Right lobe of liver (tissue), 4 donors: ENCODE measurements at regions not wholly inside any gene's neighbourhood (a gene's known extent, or its start where the extent isn't known, plus 50 kb on each side); places are given as distances from the start of the nearest gene placed in this dataset.

Source experiments
- CTCF ChIP-seq, 4 donors: fragments of 200-600 bp in 3 of 4; fragments of 450-650 bp in 1 of 4; IDR thresholded peaks; one replicate each; pipeline versions ENCODE4 v1.5.1 to v1.8.0; 2016 to 2022; ENCODE audit warnings: antibody characterized with exemption in 4 of 4, mild to moderate bottlenecking in 2 of 4
- POLR2A ChIP-seq: fragments of 450-650 bp; IDR thresholded peaks from one replicate; pipeline ENCODE4 v1.6.1; 2017; ENCODE audit warnings: antibody characterized with exemption, mild to moderate bottlenecking
- donor health status: DM: no; HTN: no; CAD: no.
- donor health status: DM: no; HTN: no; CAD: no.
- donor health status: DM: no; HTN: yes; CAD: no.

DNA sequence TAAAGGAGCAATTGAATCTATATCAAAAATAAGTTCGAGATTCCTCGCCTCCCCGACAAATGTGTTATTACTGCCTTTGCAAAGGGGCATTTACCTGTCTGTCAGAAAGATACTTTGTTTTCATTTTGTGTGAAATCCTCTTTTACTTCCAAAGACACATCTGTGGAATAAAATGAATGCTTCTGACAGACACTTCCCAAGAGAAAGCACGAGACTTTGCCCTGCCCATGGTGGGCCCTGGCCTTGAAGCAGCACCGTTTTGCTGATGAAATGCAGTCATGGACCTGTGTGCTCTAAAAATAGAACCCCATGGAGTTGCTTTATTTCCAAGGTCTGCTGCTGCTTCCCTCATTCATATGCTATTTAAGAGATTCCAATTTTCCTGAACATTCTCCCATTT is 85.9 kb upstream of the USP47 start:
- no peak for TF ChIP-seq CTCF (IDR thresholded peaks at IDR 0.05)
- no peak for TF ChIP-seq POLR2A
